Keratinocyte (primary cell): ENCODE measurements at regions not wholly inside any gene's neighbourhood (a gene's known extent, or its start where the extent isn't known, plus 50 kb on each side); places are given as distances from the start of the nearest gene placed in this dataset.

ENCODE experiments used
- DNase-seq: peaks from one replicate; pipeline ENCODE4 v3.0.0-alpha.2; 2011; ENCODE audit warnings: low read depth, missing footprints, low spot score
- FAIRE-seq: peaks from 2 replicates; lab custom pipeline; 2011; peaks lifted over from hg19 to GRCh38; lab: Jason Lieb, UNC
- H2AFZ ChIP-seq: 2 replicates; pipeline ENCODE4 v1.6.0; 2012; ENCODE audit warnings: low read length, control low read depth, inconsistent platforms; ENCODE audit not compliant: control insufficient read depth
- H3K27ac ChIP-seq: 2 replicates; pipeline ENCODE4 v1.5.1; 2011; ENCODE audit warnings: low read length; ENCODE audit not compliant: control insufficient read depth, insufficient read depth
- H3K27me3 ChIP-seq: 3 replicates; pipeline ENCODE4 v1.6.0; 2011; ENCODE audit warnings: low read length; ENCODE audit not compliant: control insufficient read depth, insufficient read depth; ENCODE audit errors: extremely low read depth
- H3K36me3 ChIP-seq, 2 experiments: 2 replicates in 1 of 2; 3 replicates in 1 of 2; pipeline ENCODE4 v1.5.1; 2011; ENCODE audit warnings: low read length in 2 of 2, mild to moderate bottlenecking in 1 of 2; ENCODE audit not compliant: control insufficient read depth in 2 of 2, insufficient read depth in 2 of 2; ENCODE audit errors: extremely low read depth in 1 of 2
- H3K4me1 ChIP-seq: 3 replicates; pipeline ENCODE4 v1.5.1; 2011; ENCODE audit warnings: low read length; ENCODE audit not compliant: control insufficient read depth, insufficient read depth; ENCODE audit errors: extremely low read depth
- H3K4me2 ChIP-seq: 3 replicates; pipeline ENCODE4 v1.6.0; 2011; ENCODE audit warnings: low read depth, low read length; ENCODE audit not compliant: control insufficient read depth, insufficient read depth; ENCODE audit errors: extremely low read depth
- H3K4me3 ChIP-seq, 3 experiments: fragments of 200-600 bp in 1 of 3; sonication (generic) in 1 of 3; 2 replicates in 2 of 3; 3 replicates in 1 of 3; pipeline ENCODE4 v1.5.1; 2011 to 2016; ENCODE audit warnings: low read length in 3 of 3, mild to moderate bottlenecking in 3 of 3, control low read depth in 2 of 3, inconsistent platforms in 1 of 3, low read depth in 1 of 3, mixed read lengths in 1 of 3, mixed run types in 1 of 3, moderate library complexity in 1 of 3; ENCODE audit not compliant: control insufficient read depth in 2 of 3, insufficient read depth in 2 of 3; ENCODE audit errors: extremely low read depth in 1 of 3
- H3K79me2 ChIP-seq: 2 replicates; pipeline ENCODE4 v1.6.0; 2012; ENCODE audit warnings: low read length; ENCODE audit not compliant: control insufficient read depth, insufficient read depth
- H3K9ac ChIP-seq: 3 replicates; pipeline ENCODE4 v1.6.0; 2011; ENCODE audit warnings: low read length; ENCODE audit not compliant: control insufficient read depth, insufficient read depth; ENCODE audit errors: extremely low read depth
- H3K9me1 ChIP-seq: 3 replicates; pipeline ENCODE4 v1.6.0; 2011; ENCODE audit warnings: low read length; ENCODE audit not compliant: control insufficient read depth, insufficient read depth; ENCODE audit errors: extremely low read depth
- H3K9me3 ChIP-seq: 2 replicates; pipeline ENCODE4 v1.5.1; 2012; ENCODE audit warnings: low read depth, low read length; ENCODE audit not compliant: control insufficient read depth
- H4K20me1 ChIP-seq: 3 replicates; pipeline ENCODE4 v1.6.0; 2011; ENCODE audit warnings: low read length; ENCODE audit not compliant: control insufficient read depth, insufficient read depth; ENCODE audit errors: extremely low read depth
- EZH2 ChIP-seq: IDR thresholded peaks from one replicate; pipeline ENCODE4 v1.6.1; 2012; ENCODE audit warnings: inconsistent platforms, mild to moderate bottlenecking, low read length, moderate library complexity
- dilution Hi-C: fragments of 300-500 bp; cut with MboI; formaldehyde crosslinking; loops from one replicate; pipeline ENCODE4 v1.7.0; 2020; ENCODE audit warnings: low sequenced_read_pairs; ENCODE audit not compliant: extremely low pct_ligation_motif_present
- TF ChIP-seq, protein P1 (sequence below), 3 experiments: IDR thresholded peaks in 1 of 3; conservative IDR thresholded peaks in 1 of 3; optimal IDR thresholded peaks in 1 of 3; 2 replicates in 2 of 3; 3 replicates in 1 of 3; pipeline versions ENCODE3 to v1.5.1; 2011; ENCODE audit warnings: low read length in 3 of 3, mild to moderate bottlenecking in 3 of 3, moderate library complexity in 2 of 3, control low read depth in 1 of 3, inconsistent platforms in 1 of 3; ENCODE audit not compliant: insufficient read depth in 2 of 3; ENCODE audit errors: extremely low read depth in 1 of 3

GRCh38 chr1:212518188-212519054 lies 85.7 kb downstream of the NENF start:
- TF ChIP-seq, protein P1, sequence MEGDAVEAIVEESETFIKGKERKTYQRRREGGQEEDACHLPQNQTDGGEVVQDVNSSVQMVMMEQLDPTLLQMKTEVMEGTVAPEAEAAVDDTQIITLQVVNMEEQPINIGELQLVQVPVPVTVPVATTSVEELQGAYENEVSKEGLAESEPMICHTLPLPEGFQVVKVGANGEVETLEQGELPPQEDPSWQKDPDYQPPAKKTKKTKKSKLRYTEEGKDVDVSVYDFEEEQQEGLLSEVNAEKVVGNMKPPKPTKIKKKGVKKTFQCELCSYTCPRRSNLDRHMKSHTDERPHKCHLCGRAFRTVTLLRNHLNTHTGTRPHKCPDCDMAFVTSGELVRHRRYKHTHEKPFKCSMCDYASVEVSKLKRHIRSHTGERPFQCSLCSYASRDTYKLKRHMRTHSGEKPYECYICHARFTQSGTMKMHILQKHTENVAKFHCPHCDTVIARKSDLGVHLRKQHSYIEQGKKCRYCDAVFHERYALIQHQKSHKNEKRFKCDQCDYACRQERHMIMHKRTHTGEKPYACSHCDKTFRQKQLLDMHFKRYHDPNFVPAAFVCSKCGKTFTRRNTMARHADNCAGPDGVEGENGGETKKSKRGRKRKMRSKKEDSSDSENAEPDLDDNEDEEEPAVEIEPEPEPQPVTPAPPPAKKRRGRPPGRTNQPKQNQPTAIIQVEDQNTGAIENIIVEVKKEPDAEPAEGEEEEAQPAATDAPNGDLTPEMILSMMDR (optimal IDR thresholded peaks at IDR 0.05 in 1 of 3, IDR thresholded peaks at IDR 0.05 in 1 of 3, conservative IDR thresholded peaks at IDR 0.05 in 1 of 3; ENCODE audit: extremely low read depth in 1 of 3, insufficient read depth in 2 of 3, low read length in 3 of 3), result no peak
- TF ChIP-seq EZH2, result no peak
- no peak for DNase-seq
- Histone ChIP-seq H3K36me3 (no peaks in the 10 kb centered on the region), H3K79me2 (no peaks in the 10 kb centered on the region), H3K9ac (no peak overlapping the region), H4K20me1 (no peaks in the 10 kb centered on the region), H3K4me1 (no peaks in the 10 kb centered on the region), H3K9me1 (no peaks in the 10 kb centered on the region), H2AFZ (no peak overlapping the region), H3K9me3 (no peaks in the 10 kb centered on the region), H3K27ac (no peak overlapping the region), H3K4me3 (no peak overlapping the region), H3K4me2 (no peak overlapping the region), H3K27me3 (peaks cover 20% of the 10 kb centered on the region)
- dilution Hi-C loops, result no loop called here
- no peak for FAIRE-seq

DNA sequence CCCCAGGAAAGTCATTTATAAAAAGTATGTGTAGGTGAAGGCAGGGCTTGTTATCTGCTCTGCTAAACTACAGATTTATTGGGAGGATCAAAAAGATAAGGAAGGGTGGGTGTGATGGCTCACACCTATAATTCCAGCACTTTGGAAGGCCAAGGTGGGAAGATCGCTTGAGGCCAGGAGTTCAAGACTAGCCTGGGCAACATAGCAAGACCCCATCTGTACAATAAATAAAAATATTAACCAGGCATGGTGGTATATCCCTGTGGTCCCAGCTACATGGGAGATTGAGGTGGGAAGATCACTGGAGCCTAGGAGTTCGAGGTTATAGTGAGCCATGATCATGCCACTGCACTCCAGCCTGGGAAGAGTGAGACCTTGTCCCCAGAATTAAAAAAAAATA lies 86.4 kb downstream of the NENF start:
- Histone ChIP-seq H3K36me3 (no peaks in the 10 kb centered on the region), H3K4me1 (no peaks in the 10 kb centered on the region), H3K9me3 (no peaks in the 10 kb centered on the region), H3K9me1 (no peaks in the 10 kb centered on the region), H3K27ac (no peak overlapping the region), H3K27me3 (peaks cover 20% of the 10 kb centered on the region), H3K4me2 (no peak overlapping the region), H3K4me3 (no peak overlapping the region), H4K20me1 (no peaks in the 10 kb centered on the region), H3K79me2 (no peaks in the 10 kb centered on the region), H3K9ac (no peak overlapping the region), H2AFZ (no peak overlapping the region)
- DNase-seq (no peak), FAIRE-seq (no peak)
- dilution Hi-C loops, result no loop called here
- TF ChIP-seq, protein P1 (optimal IDR thresholded peaks at IDR 0.05 in 1 of 3, IDR thresholded peaks at IDR 0.05 in 1 of 3, conservative IDR thresholded peaks at IDR 0.05 in 1 of 3; ENCODE audit: extremely low read depth in 1 of 3, insufficient read depth in 2 of 3, low read length in 3 of 3), result no peak
- no peak for TF ChIP-seq EZH2
